Right atrium auricular region (tissue), 2 donors: ENCODE measurements at regions not wholly inside any gene's neighbourhood (a gene's known extent, or its start where the extent isn't known, plus 50 kb on each side); places are given as distances from the start of the nearest gene placed in this dataset.

Source experiments
- DNase-seq: peaks from one replicate; pipeline ENCODE4 v3.0.0-alpha.2; 2019; ENCODE audit warnings: low spot score
- H3K27ac ChIP-seq, 2 donors: fragments of 200-600 bp; sonication (generic); 1 replicate in 1 of 2; 2 replicates in 1 of 2; pipeline ENCODE4 v1.5.1; 2016 to 2019
- H3K27me3 ChIP-seq, 2 donors: fragments of 200-600 bp; sonication (generic); one replicate each; pipeline versions ENCODE4 v1.5.1 to v1.6.0; 2017 to 2019
- H3K36me3 ChIP-seq: fragments of 200-600 bp; sonication (generic); one replicate; pipeline ENCODE4 v1.5.1; 2016
- H3K4me1 ChIP-seq, 2 donors: fragments of 200-600 bp; sonication (generic); one replicate each; pipeline versions ENCODE4 v1.5.1 to v1.6.0; 2017 to 2019
- H3K4me3 ChIP-seq, 2 donors: fragments of 200-600 bp; sonication (generic); 1 replicate in 1 of 2; 2 replicates in 1 of 2; pipeline ENCODE4 v1.5.1; 2017 to 2019; ENCODE audit warnings: mild to moderate bottlenecking in 1 of 2, moderate library complexity in 1 of 2
- H3K9me3 ChIP-seq, 2 donors: fragments of 200-600 bp; sonication (generic); one replicate each; pipeline ENCODE4 v1.5.1; 2019
- CTCF ChIP-seq, 2 donors: fragments of 200-600 bp; sonication (generic); IDR thresholded peaks; one replicate each; pipeline ENCODE4 v1.5.1; 2019; ENCODE audit warnings: antibody characterized with exemption in 2 of 2

DNA sequence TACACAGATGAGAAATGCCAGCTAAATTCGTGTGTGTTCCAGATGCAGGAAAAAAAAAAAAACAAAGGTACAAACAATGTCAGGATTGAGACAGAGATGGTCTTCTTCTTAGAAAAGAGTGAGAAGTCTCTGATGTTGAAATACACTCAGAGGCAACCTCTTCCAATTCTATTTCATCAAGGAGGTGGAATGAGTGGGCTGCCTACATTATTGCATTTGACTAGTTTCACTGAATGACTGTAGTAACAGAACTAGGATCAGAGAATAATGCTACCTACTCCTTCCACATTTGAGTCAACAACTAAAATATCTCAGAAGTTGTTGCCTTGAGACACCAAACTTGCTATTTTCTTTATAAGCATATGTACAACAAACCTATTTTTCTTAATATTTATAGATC lies 1332.2 kb upstream of the FLRT2 start:
- H3K4me3 ChIP-seq: no peak overlapping the region
- TF ChIP-seq CTCF (IDR thresholded peaks at IDR 0.05): no peak
- H3K4me1 ChIP-seq: no peaks in the 10 kb centered on the region
- no peaks in the 10 kb centered on the region for H3K36me3 ChIP-seq
- H3K27ac ChIP-seq: no peak overlapping the region
- no peak for DNase-seq
- peaks cover 0 to 6% of the 10 kb centered on the region in 2 donors for H3K9me3 ChIP-seq
- H3K27me3 ChIP-seq: no peaks in the 10 kb centered on the region

DNA sequence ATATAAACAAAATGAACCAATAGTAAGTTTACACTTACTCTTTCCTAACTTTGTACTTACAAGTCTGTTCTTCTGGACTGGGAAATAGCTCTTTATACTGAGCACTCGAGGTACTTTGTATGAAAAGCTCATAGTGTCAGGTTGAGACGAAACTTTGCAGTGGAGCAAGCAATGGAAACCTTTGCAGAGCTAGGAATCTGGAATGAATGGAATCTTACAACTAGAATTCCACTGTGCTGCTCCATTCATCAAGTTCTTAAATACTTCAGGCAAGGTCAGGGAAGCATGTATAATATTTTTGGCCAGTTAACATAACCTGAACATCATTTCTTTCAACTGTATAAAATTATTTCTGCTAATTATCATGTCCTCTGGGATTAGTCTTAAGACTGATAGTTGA lies 1327.5 kb upstream of the FLRT2 start:
- no peak for TF ChIP-seq CTCF (IDR thresholded peaks at IDR 0.05)
- Histone ChIP-seq H3K36me3 (no peaks in the 10 kb centered on the region), H3K9me3 (no peaks in the 10 kb centered on the region), H3K27me3 (no peaks in the 10 kb centered on the region), H3K4me3 (no peak overlapping the region), H3K27ac (no peak overlapping the region), H3K4me1 (no peaks in the 10 kb centered on the region)
- DNase-seq: no peak

DNA sequence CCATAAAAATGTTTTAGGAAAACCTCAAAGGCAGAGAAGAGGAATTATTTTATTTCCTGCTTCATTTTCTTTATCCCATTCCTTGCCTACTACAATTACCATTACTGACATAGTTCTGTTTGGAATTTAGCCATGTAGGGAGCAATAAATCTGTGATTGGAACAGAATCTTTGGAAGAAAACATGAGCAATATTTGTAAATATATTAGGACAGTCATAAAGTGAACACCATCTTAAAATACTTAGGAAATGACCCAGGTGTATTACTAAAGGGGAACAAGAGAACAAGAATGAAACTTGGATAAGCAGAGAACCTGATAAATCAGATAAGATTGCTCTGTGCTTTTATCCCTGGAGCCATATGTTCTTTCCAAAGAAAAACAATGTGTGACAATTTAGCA lies 1326.0 kb upstream of the FLRT2 start:
- no peaks in the 10 kb centered on the region for H3K36me3 ChIP-seq
- no peak for DNase-seq
- no peaks in the 10 kb centered on the region for H3K9me3 ChIP-seq
- H3K4me1 ChIP-seq: no peaks in the 10 kb centered on the region
- no peak overlapping the region for H3K4me3 ChIP-seq
- TF ChIP-seq CTCF (IDR thresholded peaks at IDR 0.05): no peak
- H3K27ac ChIP-seq: no peak overlapping the region
- H3K27me3 ChIP-seq: no peaks in the 10 kb centered on the region

- no peak for TF ChIP-seq CTCF (IDR thresholded peaks at IDR 0.05)
- no peaks in the 10 kb centered on the region for H3K36me3 ChIP-seq
- H3K9me3 ChIP-seq: no peaks in the 10 kb centered on the region
- no peak overlapping the region for H3K27ac ChIP-seq
- H3K4me1 ChIP-seq: no peaks in the 10 kb centered on the region
- no peak overlapping the region for H3K4me3 ChIP-seq
- H3K27me3 ChIP-seq: no peaks in the 10 kb centered on the region
- DNase-seq: no peak
Observed at GRCh38 chr14:84208451-84208850, 1321.5 kb upstream of the FLRT2 start.

- Histone ChIP-seq H3K36me3 (no peaks in the 10 kb centered on the region), H3K27ac (no peak overlapping the region), H3K4me1 (no peaks in the 10 kb centered on the region), H3K27me3 (no peaks in the 10 kb centered on the region), H3K9me3 (no peaks in the 10 kb centered on the region), H3K4me3 (no peak overlapping the region)
- TF ChIP-seq CTCF (IDR thresholded peaks at IDR 0.05): no peak
- DNase-seq: no peak
Observed at GRCh38 chr14:84209031-84209430, 1320.9 kb upstream of the FLRT2 start.

DNA sequence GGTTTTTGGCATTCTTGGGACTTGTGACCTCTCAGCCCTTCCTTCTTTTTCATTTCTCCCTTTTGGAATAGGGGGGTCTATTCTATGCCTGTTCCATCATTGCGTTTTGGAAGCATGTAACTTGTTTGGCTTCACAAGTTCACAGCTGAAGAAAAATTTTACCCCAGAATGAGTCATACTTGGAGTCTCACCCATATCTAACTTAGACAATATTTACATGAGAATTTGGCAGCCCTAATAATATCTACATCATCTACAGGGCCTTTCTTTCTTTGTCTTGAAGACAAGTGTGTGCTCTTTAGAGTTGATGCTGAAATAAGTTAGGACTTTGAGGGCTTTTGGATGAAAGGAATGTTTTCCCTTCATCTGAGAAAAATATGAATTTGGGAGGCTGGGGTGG lies 1312.9 kb upstream of the FLRT2 start:
- TF ChIP-seq CTCF (IDR thresholded peaks at IDR 0.05): no peak
- Histone ChIP-seq H3K36me3 (no peaks in the 10 kb centered on the region), H3K27me3 (no peaks in the 10 kb centered on the region), H3K4me3 (no peak overlapping the region), H3K9me3 (peaks cover 0 to 36% of the 10 kb centered on the region in 2 donors), H3K27ac (no peak overlapping the region), H3K4me1 (no peaks in the 10 kb centered on the region)
- no peak for DNase-seq
